ENCODE measurements at regions not wholly inside any gene's neighbourhood (a gene's known extent, or its start where the extent isn't known, plus 50 kb on each side); places are given as distances from the start of the nearest gene placed in this dataset.
A peak's percentile ranks its signal among the peaks of the same experiment; 100 is the strongest.

DNA sequence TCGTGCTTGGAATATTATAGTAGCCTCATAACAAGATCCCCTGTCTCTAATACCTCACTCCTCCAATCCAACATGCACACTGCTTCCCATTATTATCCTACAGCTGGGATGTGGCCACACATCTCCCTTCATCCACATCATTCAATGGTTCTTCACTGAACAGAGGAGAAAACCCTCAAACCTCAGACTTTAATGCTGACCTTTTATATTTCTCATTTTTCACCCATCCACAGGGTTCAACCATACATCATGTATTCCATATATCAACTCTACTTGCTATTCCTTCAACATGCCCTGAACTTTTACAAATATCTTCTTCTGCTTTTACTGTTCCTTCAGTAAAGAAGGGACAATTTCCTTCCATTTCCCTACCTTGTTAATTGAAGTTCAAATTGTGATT is 396.8 kb downstream of the TLE4 start:
- DNase-seq = no peak

DNA sequence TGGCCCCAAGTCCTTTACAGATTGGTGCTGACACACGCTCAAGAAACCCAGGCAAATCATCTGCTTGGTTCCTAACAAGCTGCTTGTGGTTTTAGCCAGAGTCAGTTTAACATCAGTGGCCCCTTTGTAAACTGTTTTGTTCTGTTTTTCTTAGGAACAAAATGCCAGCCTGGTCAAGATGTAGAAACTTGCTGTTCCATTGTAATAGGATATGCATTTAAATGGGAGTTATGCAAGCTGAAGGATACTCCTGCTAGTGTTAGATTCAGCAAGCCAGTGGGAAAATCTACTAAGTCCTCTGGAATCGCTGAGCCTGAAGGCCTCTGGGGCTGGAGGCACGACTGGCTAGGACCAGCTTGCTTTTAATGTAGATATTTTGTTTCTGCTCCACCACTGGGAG is 391.1 kb downstream of the TLE4 start:
- no peak for DNase-seq

DNA sequence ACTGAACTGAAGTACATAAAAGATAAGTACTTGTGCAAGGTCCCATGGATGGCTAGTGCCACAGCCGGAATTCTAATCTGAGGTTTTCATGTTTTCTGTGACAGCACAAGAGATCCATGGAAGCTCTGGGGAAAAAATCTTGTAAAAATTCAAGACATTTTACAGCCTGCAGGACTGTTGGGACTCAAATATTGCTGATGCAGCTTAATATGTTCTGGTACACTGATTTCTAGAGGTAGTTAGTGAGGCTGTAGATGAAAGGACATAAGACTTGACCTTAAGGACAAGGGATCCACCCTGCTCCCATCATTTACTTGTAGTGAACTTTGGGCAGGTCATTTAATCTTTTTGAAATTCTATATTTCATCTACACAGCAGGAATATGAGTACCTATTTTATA is 390.4 kb downstream of the TLE4 start:
- DNase-seq = no peak

DNA sequence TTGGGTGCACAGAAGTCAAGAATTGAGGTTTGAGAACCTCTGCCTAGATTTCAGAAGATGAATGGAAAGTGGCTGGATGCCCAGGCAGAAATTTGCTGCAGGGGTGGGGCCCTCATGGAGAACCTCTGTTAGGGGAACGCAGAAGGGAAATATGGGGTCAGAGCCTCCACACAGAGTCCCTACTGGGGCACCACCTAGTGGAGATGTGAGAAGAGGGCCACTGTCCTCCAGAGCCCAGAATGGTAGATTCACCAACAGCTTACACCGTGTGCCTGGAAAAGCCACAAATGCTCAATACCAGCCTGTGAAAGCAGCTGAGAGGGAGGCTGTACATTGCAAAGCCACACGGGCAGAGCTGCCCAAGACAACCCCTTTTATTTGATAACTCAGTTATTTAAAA is 383.5 kb downstream of the TLE4 start:
- DNase-seq = peak; percentile 16

DNA sequence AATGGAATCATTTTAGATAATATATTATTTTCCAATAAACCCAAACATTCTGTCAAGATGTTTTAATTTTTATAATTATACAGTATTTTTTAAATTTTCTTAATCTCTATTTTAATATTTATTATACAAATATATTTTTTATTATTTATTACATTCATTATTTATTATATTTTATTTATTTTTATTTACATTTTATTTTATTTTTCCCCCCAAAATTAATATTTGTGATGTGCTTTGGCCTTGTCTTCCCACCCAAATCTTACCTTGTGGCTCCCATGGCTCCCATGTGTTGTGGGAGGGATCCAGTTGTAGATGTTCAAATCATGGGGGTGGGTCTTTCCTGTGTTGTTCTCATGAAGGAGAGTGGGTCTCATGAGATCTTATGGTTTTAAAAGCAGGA is 382.1 kb downstream of the TLE4 start:
- DNase-seq = no peak

DNA sequence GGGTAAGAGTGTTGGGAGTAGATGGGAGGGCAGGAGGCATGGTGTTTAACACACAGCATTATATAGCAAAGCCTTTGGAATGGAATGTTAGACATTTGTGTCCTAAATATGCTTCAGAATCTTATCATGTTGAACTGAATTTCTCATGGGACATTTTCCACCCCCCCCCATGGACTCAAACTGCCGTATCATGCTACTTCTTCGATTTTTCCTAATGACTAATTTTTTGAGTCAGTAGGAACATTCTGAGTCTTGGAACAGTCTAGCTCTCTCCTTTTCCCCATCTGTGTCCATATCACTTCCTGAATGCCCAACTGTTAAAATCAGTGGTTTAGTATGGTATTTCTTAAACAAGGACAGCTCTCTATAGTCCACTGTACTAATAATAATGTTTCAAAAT is 380.6 kb downstream of the TLE4 start:
- no peak for DNase-seq

DNA sequence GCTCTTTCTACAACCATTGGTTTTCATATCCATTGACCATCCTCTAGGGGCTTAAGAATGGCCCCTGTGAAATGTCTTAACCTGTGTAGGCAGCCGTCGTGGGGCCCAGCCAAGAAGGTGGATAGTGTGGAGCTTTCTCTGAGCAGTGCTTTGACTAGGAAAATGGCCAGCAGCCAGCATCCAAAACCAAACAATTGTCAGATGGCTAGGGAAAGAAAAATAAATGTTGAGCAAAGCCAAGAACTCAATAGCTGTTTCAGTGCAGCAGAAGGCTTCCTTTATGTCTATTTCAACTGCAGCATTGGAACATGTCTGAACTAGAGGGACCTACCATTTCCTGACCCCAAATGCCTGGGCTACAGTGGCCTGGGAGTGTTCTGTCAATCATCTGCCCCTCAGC is 374.9 kb downstream of the TLE4 start:
- DNase-seq = no peak

DNA sequence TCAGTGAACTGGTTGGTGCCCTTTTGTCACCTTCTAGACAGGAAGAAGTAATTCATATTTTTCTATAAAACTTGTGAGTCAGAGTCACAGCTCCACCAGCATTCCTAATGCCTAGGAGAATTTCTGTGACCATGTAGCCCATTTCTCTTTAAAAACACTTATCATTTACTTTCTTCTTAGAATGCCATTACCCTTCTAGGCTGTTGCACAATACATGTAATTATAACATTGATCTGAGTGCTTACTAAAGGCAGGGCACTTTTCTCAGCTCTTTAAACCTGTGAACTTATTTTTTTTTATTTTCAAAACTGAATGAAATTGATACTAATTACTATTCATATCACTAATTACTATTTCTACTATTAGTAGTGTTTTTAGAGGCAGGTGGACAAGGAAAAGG is 373.7 kb downstream of the TLE4 start:
- DNase-seq = no peak

DNA sequence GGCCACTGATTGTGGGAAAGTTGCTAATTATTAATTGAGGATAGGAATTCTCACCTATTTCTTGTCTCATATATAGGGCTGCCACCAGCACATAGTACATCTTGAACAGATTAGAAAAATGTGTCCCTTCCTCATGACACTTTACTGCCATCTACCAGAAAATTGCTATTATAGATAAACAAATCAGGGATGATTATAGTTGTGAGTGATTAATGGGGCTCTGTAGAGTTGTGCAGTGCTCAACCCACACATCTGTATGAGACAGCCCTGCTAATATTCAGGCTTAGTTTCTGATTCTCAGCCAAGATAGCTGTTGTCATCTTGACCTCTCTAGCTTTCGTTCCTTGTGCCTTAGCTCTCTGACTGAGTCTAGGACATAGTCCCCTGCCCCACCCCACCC is 373.3 kb downstream of the TLE4 start:
- DNase-seq = peak; percentile 2

DNA sequence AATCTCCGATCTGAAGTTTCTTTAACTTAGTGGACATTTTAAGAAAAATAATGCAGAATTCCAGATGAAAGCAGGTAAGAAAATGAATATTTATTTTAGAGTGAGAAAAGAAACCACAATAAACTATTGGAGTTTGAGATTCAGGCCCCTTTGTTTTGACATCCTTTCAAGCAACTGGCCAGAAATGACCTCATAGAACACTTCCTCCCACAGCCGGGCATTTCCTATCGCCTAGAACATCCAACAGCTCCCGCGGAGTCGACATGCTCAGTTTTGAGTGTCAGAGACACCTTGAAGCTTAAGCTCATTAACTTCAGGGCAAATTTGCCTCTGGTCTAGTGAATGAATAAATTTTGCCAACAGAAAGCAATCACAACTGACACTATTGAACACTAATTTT is 369.2 kb downstream of the TLE4 start:
- DNase-seq = no peak

DNA sequence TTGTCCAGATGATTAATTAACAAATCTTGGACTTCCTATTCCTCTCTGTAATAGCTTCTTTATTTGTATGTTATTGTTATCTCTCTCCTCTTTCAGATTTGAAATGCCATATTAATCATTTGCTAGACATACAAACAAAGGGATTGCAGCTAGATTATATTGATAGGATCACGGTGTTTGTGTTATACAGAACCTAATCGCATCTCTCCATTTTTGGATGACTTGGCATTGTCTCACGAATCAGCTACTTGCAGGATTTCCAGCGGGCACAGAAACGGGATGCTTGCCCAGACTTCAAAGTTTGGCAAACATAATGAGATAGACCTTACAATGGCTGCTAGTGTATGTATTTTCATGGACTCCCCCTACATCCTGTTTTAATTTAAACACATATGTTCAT is 368.1 kb downstream of the TLE4 start:
- no peak for DNase-seq

DNA sequence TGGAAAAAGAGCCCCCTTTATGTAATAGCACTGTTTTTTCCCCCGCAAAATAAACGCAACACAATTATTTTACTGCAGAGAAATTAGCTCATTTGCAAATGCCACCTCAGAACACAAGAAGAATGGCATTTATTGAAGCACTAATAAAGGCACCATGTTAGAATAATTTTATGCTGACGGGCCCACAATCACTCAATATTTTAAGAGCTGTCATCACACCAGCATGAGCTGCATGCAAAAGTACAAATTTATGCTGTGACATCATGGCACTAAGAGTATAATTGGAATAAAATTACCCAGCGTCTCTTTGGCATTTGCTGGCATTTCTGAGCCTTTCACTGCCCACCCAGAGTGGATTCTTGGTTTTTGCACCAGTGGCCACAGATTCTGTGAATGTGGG is 364.6 kb downstream of the TLE4 start:
- DNase-seq = no peak

DNA sequence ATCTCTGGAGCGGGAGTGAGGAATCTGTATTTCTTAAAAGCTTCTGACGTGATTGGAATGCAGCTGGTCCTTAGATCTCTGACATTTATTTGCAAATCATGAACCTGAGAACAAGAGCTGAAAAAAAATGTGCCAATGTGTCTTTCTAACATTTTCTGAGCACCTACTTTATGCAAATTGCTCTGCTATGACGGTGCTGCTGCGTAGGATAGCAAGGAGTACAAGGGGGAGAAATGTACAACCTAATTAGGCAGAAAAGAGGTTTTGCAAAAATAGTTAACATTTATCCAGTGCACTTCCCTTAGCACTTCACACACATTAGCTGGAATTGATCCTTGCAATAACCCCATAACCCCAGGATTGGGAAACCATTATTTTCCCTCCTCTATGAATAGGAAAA is 357.5 kb downstream of the TLE4 start:
- no peak for DNase-seq

DNA sequence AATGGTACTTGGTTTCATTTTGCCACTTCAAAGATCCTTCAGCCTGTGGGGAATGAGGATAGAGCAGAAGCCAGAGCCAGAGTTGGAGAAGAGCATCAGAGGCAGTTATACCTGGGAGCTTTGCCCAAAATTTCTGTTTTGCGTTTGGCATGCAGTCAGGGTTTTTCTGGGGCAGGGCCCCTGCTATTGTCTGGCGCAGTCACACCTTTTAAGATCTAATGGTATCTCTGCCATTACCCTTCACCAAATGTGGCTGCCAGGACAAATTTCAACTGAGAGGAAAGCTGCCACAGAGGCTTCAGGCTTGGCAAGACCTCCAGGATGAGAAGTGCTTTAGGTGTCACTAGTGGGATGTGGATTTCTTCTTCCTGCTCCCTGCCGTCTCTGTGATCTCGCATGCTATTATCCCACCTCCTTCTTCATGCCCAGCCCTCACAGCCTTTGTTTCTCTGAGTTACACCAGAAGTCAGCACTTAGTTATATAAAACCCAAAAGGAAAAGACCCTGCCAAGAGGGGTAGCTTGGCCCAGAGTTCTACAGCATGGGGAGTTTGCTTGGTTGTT is 357.0 kb downstream of the TLE4 start:
- DNase-seq = no peak

DNA sequence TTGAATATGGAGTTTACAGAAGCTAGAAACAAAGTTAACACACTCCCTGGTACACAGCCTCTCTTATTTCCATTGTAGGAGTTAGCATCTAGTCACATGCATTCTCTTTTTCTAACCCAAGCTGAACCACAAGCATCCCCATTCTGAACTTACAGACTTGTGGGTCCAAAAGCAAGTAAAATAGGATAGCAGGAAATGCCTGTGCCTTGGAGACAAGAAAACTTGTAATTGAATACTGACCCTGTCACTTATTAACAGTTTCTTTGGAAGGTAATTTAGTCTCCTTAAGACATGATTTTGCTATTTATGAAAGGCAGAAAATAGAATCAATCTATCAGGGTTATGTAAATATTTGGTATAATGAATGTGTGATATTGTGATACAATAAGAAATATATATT is 353.6 kb downstream of the TLE4 start:
- no peak for DNase-seq

DNA sequence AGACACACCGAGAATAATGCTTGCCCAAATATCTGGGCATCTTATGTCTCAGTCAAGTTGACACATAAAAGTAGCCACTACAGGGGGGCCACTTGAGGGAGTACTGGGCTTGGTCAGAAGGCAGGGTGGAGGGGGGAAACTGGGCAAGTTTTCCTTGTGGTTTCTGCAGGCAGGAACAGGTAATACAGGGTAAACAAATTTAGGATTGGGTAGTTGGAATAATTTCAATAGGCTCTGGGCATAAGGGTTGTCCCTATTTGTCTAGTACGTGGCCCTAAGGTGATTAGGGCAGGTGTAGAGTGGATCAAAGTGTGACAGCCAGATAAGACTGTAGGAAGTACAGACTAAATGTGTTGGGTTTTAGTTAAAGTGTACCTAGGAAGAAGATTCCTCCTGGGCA is 353.1 kb downstream of the TLE4 start:
- no peak for DNase-seq

DNA sequence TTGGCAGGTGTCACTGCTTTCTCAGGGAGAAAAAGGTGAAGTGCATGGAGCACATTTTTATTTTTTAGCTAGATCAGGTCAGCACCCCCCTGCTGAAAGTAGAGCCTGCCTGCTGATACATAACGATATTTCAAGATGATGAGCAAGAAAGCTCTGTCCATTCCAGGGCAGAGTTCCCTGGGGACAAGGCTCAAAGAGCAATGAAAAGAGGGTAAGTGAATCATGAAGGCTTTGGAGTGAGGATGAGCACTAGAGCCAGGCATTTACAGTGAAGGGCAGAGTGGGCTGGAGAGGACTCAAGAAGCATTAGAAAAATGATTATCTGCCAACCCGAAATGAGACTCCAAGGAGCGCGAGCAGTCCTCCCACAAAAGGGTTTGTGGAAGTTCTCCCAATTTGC is 345.7 kb downstream of the TLE4 start:
- no peak for DNase-seq

DNA sequence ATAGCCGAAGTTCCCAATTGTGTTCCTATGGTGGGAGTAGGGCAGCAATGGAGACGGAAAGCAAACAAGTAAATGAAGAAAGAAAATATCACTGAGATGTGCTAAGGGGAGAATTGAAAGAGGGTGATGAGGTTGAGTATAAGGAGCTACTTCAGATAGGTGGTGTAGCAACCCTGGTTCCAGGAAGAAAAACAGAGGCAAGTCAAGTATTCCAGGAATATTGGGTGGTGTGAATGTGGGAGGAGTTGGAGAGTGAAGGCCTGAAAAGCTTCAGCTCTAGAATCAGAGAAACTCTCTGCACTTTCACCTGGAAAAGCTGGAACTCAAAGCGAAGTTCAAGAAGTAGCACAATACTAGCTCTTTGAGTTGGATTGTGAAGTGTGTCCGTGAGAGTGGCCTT is 342.1 kb downstream of the TLE4 start:
- DNase-seq = no peak

DNA sequence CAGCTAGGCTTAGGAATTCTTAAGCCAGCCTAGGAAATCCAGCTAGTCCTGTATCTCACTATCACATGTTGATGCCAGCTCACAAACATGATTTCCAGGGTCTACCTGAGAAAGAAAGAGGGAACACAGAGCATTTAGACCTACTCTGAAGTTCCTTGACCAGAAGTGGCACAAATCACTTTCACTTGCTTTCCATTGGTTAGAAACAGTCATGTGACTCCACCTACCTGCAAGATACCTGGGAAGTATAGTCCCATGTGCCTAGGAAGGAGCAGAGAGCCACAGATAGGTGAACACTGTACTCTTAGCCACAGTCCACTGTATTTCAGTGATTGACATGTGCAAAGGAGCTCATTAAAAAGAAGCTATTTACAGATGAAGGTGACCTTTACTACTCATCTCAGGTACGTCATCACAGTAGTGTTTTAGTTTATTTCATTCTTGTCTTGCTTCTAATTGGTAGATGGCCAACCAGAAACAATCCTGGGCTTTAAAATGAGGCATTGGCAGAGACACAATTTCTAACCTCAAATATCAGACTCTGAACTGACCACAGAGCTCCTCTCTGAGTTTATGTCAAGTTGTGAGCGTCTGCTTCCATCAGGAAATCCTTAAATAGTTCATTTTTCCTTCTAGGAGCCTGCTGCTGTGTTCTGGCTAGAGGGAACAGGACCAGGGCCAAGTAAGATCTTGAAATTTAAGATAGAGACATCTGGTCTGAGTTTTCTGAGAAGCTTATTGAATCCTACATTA is 340.7 kb downstream of the TLE4 start:
- DNase-seq = no peak

DNA sequence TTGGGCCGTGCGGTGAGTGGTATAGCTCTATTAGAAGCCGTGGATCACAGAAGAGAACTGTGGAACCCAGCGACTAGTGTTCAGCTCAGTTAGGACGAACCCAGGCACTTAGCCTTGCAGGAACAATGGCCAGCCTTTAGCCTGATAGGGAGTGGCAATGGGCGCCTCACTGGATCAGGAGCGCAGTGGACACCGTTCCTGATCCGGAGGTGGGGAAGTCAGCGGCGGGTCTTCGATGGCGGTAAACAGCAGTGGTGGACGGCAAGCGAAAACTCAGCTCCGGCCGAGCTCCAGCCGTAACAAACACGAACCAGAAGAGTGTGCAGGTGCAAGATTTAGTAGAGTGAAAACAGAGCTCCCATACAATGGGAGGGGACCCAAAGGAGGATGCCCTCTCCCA is 340.0 kb downstream of the TLE4 start:
- no peak for DNase-seq

DNA sequence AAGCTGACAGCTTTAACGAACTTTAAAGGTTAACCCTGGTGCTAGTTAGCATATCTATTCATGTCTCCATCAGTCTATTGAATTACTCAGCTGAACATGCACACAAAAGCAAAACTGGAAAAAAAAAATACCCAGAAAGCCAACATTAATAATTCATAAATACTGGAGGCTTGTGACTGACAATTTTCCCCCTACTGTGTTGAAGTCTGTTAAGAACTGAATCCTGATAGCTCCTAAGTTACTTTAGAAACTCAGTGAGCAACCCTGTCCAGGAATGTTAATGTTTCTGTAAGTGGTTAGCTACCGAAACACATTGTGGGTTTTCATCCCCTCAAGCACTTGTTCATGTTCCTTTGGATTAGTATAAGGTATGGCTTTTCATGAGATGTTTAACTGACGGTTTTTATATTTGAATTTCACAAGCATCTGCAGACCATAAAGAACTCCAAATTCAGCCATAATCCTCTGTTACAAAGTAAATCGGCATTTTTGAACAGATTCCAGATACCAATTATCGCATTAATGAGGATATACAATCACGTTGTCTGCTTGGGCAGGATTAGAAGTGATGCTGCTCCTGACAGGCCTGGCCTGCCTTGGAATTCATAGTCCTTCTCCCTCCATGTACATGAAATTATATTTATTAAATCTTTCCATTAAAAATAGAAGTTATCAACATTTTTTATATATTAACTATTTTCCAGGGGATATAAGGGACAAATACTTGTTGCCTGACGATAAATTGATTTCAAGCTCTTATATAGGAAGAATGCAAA is 331.2 kb downstream of the TLE4 start:
- DNase-seq = no peak

DNA sequence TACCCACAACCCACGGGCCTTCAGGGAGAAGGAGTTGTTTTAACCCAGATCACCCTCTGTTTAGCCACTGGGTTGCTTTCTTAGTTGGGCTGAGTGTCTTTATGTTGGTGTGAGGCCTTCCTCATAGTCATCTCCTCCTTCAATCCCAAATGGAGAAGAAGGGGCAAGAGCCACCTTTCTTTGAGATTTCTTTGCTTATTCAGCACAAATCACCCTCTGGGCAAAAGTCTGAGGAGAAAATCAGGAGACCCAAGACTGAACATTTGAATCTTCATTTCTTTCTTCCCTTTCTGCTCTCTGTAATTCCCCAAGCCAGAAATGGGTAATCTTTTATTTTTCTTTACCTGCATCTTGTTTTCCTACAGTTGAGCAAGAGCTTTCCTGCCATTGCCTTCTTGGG is 329.0 kb downstream of the TLE4 start:
- no peak for DNase-seq

DNA sequence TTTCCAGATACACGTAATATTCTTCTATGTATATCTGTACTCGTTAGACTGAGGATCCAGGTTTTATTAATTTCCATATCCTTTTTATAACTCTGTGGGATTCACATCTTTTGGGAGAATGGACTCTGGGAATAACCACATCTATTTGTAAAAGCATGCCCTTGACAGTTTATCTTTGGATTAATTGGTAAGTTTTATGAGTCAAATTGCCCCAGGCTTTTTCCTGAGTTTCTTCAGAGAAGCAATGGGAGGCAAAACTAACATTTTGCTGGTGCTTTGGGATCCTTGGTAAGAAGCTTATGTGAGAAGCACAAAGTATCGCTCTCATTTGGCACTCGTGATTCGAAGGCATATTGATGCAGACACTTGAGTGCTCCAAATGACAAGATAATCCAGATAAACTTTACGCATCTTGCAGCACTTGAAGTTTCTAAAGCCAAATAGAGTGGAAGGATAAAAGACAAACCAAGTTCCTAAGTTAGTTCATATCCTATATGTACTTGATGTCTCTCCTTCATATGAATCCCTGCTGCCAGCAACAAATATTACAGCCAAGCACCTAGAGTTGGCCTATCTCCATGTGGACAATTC is 324.7 kb downstream of the TLE4 start:
- no peak for DNase-seq

DNA sequence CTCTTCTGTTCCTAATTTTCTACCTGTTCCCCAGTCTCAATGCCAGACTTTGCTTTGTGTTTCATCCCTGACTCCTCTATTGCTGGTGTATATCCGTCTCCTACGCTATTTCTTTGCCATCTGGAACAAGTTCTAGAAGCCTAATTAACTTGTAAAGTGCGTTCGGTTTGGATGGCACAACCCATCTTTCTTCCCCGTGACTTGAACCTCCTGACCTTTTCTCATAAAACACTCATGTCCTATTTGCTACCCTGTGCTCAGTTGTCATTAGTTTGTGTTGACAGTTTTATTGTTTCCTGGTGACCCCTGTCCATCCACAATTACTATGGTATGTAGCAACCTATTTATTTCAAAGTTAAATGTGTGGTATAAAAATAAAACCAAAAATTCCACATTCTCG is 323.5 kb downstream of the TLE4 start:
- DNase-seq = no peak

Measured in hematopoietic multipotent progenitor cell treated with erythropoietin and hydrocortisone succinate and interleukin-3 and kit ligand, for 6 days (in vitro differentiated cells).